ENCODE measurements at regions not wholly inside any gene's neighbourhood (a gene's known extent, or its start where the extent isn't known, plus 50 kb on each side); places are given as distances from the start of the nearest gene placed in this dataset.

DNA sequence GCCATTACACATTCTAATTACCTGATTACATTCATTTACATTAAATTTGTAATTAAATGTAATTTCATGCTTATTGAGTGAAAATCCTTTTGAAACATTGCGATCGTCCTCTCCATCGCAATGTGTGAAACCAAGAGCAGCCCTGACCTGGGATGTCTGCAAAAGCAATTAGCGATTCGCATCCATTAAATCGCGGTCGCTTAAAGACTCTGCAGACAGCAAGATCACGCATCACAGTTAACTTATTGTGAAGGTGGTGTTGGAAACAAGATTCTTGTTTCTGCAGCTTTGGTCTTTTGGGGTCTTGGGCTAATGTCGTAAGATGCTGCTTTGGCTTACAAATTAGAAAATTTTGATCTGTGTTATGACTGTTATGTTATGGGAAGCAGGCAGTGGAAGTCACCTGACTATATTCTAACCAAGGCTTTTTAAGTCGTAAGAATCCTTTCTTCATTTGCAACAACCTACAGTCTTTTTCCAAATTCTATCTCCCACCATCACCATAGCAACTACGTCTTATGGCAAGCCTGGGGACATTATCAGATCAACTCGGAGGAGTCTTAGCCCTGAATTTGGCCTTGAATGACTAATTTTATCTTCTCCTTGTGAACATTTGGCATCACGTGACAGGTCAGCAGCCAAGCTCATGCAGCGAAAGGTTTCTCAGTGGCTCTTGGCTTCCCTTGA, 142.8 kb upstream of the SOX1 start:
- Mint-ChIP-seq H3K36me3 (ENCODE audit: low read depth) (no peaks in the 10 kb centered on the region), H3K27ac (no peak overlapping the region), H3K4me1 (ENCODE audit: low read depth) (no peaks in the 10 kb centered on the region), H3K4me3 (no peak overlapping the region), H3K27me3 (peaks cover 3% of the 10 kb centered on the region), H3K9me3 (no peaks in the 10 kb centered on the region)
- no peak for ATAC-seq
- ChIA-PET CTCF (no interaction called here), POLR2A (no interaction called here)
- DNase-seq, result no peak
- intact Hi-C loops (cut with micrococcal nuclease), result no loop called here
- TF ChIP-seq, protein P1, sequence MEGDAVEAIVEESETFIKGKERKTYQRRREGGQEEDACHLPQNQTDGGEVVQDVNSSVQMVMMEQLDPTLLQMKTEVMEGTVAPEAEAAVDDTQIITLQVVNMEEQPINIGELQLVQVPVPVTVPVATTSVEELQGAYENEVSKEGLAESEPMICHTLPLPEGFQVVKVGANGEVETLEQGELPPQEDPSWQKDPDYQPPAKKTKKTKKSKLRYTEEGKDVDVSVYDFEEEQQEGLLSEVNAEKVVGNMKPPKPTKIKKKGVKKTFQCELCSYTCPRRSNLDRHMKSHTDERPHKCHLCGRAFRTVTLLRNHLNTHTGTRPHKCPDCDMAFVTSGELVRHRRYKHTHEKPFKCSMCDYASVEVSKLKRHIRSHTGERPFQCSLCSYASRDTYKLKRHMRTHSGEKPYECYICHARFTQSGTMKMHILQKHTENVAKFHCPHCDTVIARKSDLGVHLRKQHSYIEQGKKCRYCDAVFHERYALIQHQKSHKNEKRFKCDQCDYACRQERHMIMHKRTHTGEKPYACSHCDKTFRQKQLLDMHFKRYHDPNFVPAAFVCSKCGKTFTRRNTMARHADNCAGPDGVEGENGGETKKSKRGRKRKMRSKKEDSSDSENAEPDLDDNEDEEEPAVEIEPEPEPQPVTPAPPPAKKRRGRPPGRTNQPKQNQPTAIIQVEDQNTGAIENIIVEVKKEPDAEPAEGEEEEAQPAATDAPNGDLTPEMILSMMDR (IDR thresholded peaks at IDR 0.05), result no peak

DNA sequence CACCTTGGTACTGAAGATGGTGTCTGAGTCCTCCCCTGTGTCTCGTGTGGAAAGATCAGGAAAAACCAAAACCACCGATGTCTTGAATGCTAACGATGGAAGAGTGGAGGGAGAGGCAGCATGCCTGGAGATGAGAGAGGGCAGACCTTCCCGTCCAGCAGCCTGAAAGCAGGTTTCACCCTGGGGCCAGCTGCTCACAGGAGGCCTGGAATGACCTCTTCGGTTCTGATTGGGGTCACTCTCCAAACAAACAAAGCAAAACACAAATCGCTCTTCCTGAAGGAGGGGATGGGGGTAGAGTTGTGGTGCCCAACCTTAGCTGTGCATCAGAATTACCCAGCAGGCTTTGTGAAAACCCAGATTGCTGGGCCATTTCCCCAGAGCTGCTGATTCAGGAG, 142.3 kb upstream of the SOX1 start:
- DNase-seq, result no peak
- Mint-ChIP-seq H3K27me3 (peaks cover 3% of the 10 kb centered on the region), H3K9me3 (no peaks in the 10 kb centered on the region), H3K36me3 (ENCODE audit: low read depth) (no peaks in the 10 kb centered on the region), H3K4me1 (ENCODE audit: low read depth) (no peaks in the 10 kb centered on the region), H3K4me3 (no peak overlapping the region), H3K27ac (no peak overlapping the region)
- ChIA-PET CTCF (no interaction called here), POLR2A (no interaction called here)
- intact Hi-C loops (cut with micrococcal nuclease), result no loop called here
- no peak for ATAC-seq
- TF ChIP-seq, protein P1 (IDR thresholded peaks at IDR 0.05), result no peak

DNA sequence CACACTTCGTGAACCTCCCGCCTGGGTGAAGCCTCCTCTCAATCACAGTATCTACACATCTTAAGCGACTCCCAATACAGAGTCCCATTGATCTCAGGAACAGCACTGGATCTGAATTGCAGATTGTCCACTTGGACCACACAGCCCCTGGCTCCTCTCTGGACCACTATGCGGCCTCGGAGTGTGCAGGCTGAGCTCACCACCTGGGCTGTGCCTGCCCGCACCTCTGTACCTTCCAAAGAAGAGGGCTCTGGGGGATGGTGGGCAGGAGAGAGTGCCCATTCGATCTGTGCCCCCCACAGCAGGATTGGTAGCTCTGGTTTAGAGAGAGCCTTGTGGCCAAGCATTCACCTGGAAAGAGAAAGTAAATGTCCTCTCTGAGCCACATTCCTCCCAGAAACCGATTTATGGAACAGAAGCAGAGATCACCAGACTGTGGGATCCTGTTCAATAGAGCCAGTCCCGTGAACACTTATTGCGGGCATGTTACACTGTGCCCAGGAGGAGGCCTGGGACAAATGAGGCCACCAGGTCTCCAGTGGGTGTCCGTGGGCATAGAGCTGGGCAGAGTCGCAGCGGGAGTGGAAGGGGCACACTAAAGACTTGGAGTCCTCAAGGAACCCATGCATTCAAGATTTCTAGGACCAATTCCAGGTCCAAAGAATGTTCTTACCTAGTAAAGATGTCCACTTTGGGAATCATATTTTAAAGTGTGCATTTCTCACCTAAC, 141.6 kb upstream of the SOX1 start:
- Mint-ChIP-seq H3K4me3 (no peak overlapping the region), H3K27me3 (peaks cover 3% of the 10 kb centered on the region), H3K27ac (no peak overlapping the region), H3K36me3 (ENCODE audit: low read depth) (no peaks in the 10 kb centered on the region), H3K4me1 (ENCODE audit: low read depth) (no peaks in the 10 kb centered on the region), H3K9me3 (no peaks in the 10 kb centered on the region)
- POLR2A ChIA-PET, result interaction anchor here (0.9 kb wide), 1 partner anchor 11 kb away, joined by 3 read pairs; no protein-coding TSS in a partner anchor
- CTCF ChIA-PET, result no interaction called here
- no peak for ATAC-seq
- TF ChIP-seq, protein P1 (IDR thresholded peaks at IDR 0.05), result no peak
- no peak for DNase-seq
- intact Hi-C loops (cut with micrococcal nuclease), result no loop called here

DNA sequence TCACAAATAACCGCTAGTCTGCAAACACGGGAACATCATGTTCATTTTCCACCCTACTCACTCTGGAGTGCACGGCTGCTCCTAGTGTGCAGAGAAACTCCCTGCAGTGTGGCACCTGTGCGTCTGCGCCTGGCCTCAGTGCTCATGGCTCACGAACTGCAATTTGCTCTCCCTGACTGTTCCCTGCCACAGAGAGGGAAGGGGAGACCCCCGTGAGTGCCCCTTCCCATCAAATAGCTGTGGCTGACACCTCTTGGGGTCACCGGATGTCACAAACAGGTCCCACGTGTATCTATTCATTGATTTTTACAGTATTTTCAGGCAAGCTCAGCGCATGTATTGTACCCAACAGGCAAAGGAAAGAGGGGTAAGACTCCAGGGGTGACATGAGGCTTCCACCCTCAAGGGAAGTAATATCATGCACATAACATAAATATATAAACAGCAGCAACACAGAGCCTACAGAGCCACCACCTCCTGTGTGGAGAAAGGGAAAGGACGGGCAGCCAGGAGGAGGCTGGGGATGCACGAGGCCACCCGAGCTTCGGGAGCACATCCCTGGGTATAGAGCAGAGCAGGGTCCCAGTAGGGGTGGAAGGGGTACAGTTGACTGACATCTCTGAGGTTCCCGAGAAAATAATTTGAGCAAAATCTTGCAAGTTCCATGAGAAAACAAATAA, 140.3 kb upstream of the SOX1 start:
- intact Hi-C loops (cut with micrococcal nuclease), result no loop called here
- CTCF ChIA-PET, result no interaction called here

More for the DNA sequence above, 140.3 kb upstream of the SOX1 start:
- TF ChIP-seq, protein P1 (IDR thresholded peaks at IDR 0.05), result no peak
- Mint-ChIP-seq H3K4me3 (no peak overlapping the region), H3K27me3 (no peaks in the 10 kb centered on the region), H3K9me3 (peaks cover 1% of the 10 kb centered on the region), H3K36me3 (ENCODE audit: low read depth) (no peaks in the 10 kb centered on the region), H3K27ac (no peak overlapping the region), H3K4me1 (ENCODE audit: low read depth) (no peaks in the 10 kb centered on the region)
- POLR2A ChIA-PET, result no interaction called here
- DNase-seq, result no peak
- ATAC-seq, result no peak
